HepG2 (cell line): ENCODE measurements at regions not wholly inside any gene's neighbourhood (a gene's known extent, or its start where the extent isn't known, plus 50 kb on each side); places are given as distances from the start of the nearest gene placed in this dataset.

Experiments used
- ATAC-seq: fragments of 200-7000 bp; cut with Tn5 transposase; 3 replicates; pipeline ENCODE4 v1.9.1; 2020; ENCODE audit warnings: mild to moderate bottlenecking, moderate library complexity
- BruUV-seq: library from RNA; stranded (reverse); fragments of 400-500 nt; replicated peaks from 2 replicates; lab custom pipeline; 2021; lab: Mats Ljungman, UMichigan
- CTCF ChIA-PET: fragments of 300-600 bp; formaldehyde crosslinking; extraction: SDS; loops from one replicate; lab custom pipeline; 2021; ENCODE audit warnings: low total read pairs, inconsistent platforms, low intra/inter-chr PET ratio; lab: Yijun Ruan, JAX
- POLR2A ChIA-PET: fragments of 350-600 bp; sonication (Branson Sonifier 250); formaldehyde crosslinking; loops from one replicate; lab custom pipeline; 2020; ENCODE audit warnings: antibody characterized with exemption, inconsistent platforms; lab: Yijun Ruan, JAX
- DNase-seq: peaks from one replicate; pipeline ENCODE4 v3.0.0-alpha.2; 2015; ENCODE audit warnings: low spot score
- FAIRE-seq: peaks from 3 replicates; lab custom pipeline; 2011; peaks lifted over from hg19 to GRCh38; lab: Jason Lieb, UNC
- H2AFZ ChIP-seq: one replicate; pipeline ENCODE4 v1.6.1; 2011; ENCODE audit warnings: low read length, inconsistent platforms
- H3K27ac ChIP-seq: fragments of 300-600 bp; 3 replicates; pipeline ENCODE4 v1.8.0; 2011; ENCODE audit warnings: mixed run types, mild to moderate bottlenecking, mixed read lengths, low read length, inconsistent platforms; ENCODE audit not compliant: insufficient read depth; ENCODE audit errors: extremely low read length
- H3K27me3 ChIP-seq, 2 experiments: fragments of 200-600 bp in 1 of 2; 2 replicates in 1 of 2; 3 replicates in 1 of 2; pipeline versions ENCODE4 v1.6.0 to v1.8.0; 2011; ENCODE audit warnings: low read length in 2 of 2, mild to moderate bottlenecking in 2 of 2, moderate library complexity in 2 of 2, inconsistent platforms in 1 of 2; ENCODE audit not compliant: insufficient read depth in 2 of 2, control insufficient read depth in 1 of 2
- H3K36me3 ChIP-seq, 2 experiments: fragments of 200-600 bp in 1 of 2; replicated peaks in 1 of 2; 2 replicates in 1 of 2; 3 replicates in 1 of 2; pipeline versions ENCODE4 v1.5.1 to v1.8.0; 2011; ENCODE audit warnings: low read length in 2 of 2, inconsistent platforms in 1 of 2; ENCODE audit not compliant: insufficient read depth in 2 of 2, control insufficient read depth in 1 of 2
- H3K4me1 ChIP-seq: 2 replicates; pipeline ENCODE4 v1.5.1; 2012; ENCODE audit warnings: low read length, inconsistent platforms; ENCODE audit not compliant: insufficient read depth
- H3K4me2 ChIP-seq: 2 replicates; pipeline ENCODE4 v1.6.0; 2011; ENCODE audit warnings: low read depth, low read length, inconsistent platforms
- H3K4me3 ChIP-seq, 3 experiments: fragments of 200-600 bp in 1 of 3; sonication (generic), shearing (Covaris generic) in 1 of 3; replicated peaks in 1 of 3; 2 replicates each; pipeline ENCODE4 v1.5.1; 2011 to 2016; ENCODE audit warnings: low read length in 3 of 3, inconsistent platforms in 2 of 3, low read depth in 2 of 3, mild to moderate bottlenecking in 2 of 3, control low read depth in 1 of 3, mixed read lengths in 1 of 3; ENCODE audit not compliant: insufficient read depth in 1 of 3
- H3K79me2 ChIP-seq: one replicate; pipeline ENCODE4 v1.6.1; 2011; ENCODE audit warnings: low read length, inconsistent platforms; ENCODE audit not compliant: insufficient read depth
- H3K9ac ChIP-seq: 2 replicates; pipeline ENCODE4 v1.6.0; 2011; ENCODE audit warnings: mild to moderate bottlenecking, low read depth, low read length, inconsistent platforms; ENCODE audit not compliant: insufficient read depth
- H3K9me3 ChIP-seq: 2 replicates; pipeline ENCODE4 v1.5.1; 2012; ENCODE audit warnings: mild to moderate bottlenecking, low read length
- H4K20me1 ChIP-seq: 2 replicates; pipeline ENCODE4 v1.6.0; 2011; ENCODE audit warnings: inconsistent platforms, mild to moderate bottlenecking, low read length, moderate library complexity; ENCODE audit not compliant: insufficient read depth
- CREB1 ChIP-seq, 2 experiments: fragments of 450-650 bp in 1 of 2; IDR thresholded peaks; 2 replicates each; pipeline ENCODE4 v1.6.1; 2016 to 2017; ENCODE audit warnings: control low read depth in 1 of 2, mild to moderate bottlenecking in 1 of 2, missing compliant biosample characterization in 1 of 2, missing genetic modification characterization in 1 of 2
- FOXJ3 ChIP-seq: sonication (generic); formaldehyde crosslinking; IDR thresholded peaks from 2 replicates; pipeline ENCODE4 v1.4.0; 2020; ENCODE audit warnings: missing genetic modification reagents, mild to moderate bottlenecking, borderline replicate concordance
- GPN1 ChIP-seq: sonication (generic); formaldehyde crosslinking; IDR thresholded peaks from 2 replicates; pipeline ENCODE4 v1.5.1; 2020; ENCODE audit warnings: missing genetic modification reagents, borderline replicate concordance
- IKZF4 ChIP-seq: sonication (generic); formaldehyde crosslinking; IDR thresholded peaks from 2 replicates; pipeline ENCODE4 v1.5.1; 2020; ENCODE audit warnings: borderline replicate concordance, mild to moderate bottlenecking, low read depth, missing genetic modification reagents; ENCODE audit errors: not compliant biosample characterization
- MYNN ChIP-seq: sonication (generic); formaldehyde crosslinking; IDR thresholded peaks from 2 replicates; pipeline ENCODE4 v1.4.0; 2020; ENCODE audit warnings: mild to moderate bottlenecking, low read depth, missing genetic modification reagents
- NFYC ChIP-seq: IDR thresholded peaks from 2 replicates; pipeline ENCODE4 v1.6.1; 2016; ENCODE audit warnings: missing genetic modification reagents, missing compliant biosample characterization
- NR1H2 ChIP-seq: sonication (generic); formaldehyde crosslinking; IDR thresholded peaks from 2 replicates; pipeline ENCODE4 v1.8.1; 2022; ENCODE audit warnings: low read depth, missing genetic modification reagents, borderline replicate concordance
- RFX3 ChIP-seq: IDR thresholded peaks from 2 replicates; pipeline ENCODE4 v1.6.1; 2016; ENCODE audit warnings: missing biosample characterization, missing genetic modification reagents
- SALL2 ChIP-seq: sonication (generic); formaldehyde crosslinking; IDR thresholded peaks from 2 replicates; pipeline ENCODE4 v1.8.1; 2023; ENCODE audit warnings: mild to moderate bottlenecking, missing genetic modification reagents, inconsistent platforms
- SRF ChIP-seq: IDR thresholded peaks from 2 replicates; pipeline ENCODE4 v1.6.1; 2011; ENCODE audit warnings: mild to moderate bottlenecking, low read depth, low read length, moderate library complexity
- TAF15 ChIP-seq: fragments of 200-400 bp; formaldehyde crosslinking; IDR thresholded peaks from one replicate; pipeline ENCODE4 v1.6.1; 2018; ENCODE audit warnings: mild to moderate bottlenecking, low read depth, low read length; ENCODE audit not compliant: poor library complexity, severe bottlenecking
- XBP1 ChIP-seq: sonication (generic); formaldehyde crosslinking; IDR thresholded peaks from 2 replicates; pipeline ENCODE4 v1.5.0; 2020; ENCODE audit warnings: missing genetic modification reagents
- ZNF205 ChIP-seq: IDR thresholded peaks from 2 replicates; pipeline ENCODE4 v1.6.1; 2018; ENCODE audit warnings: missing biosample characterization, missing genetic modification reagents
- ZNF264 ChIP-seq: sonication (generic); formaldehyde crosslinking; IDR thresholded peaks from 2 replicates; pipeline ENCODE4 v1.4.0; 2020; ENCODE audit warnings: missing genetic modification reagents
- ZNF34 ChIP-seq: sonication (generic); formaldehyde crosslinking; IDR thresholded peaks from 2 replicates; pipeline ENCODE4 v1.4.0; 2020; ENCODE audit warnings: mild to moderate bottlenecking, missing genetic modification reagents, borderline replicate concordance
- ZNF543 ChIP-seq: sonication (generic); formaldehyde crosslinking; IDR thresholded peaks from 2 replicates; pipeline ENCODE4 v1.4.0; 2020; ENCODE audit warnings: mild to moderate bottlenecking, missing genetic modification reagents
- ZSCAN31 ChIP-seq: sonication (generic); formaldehyde crosslinking; IDR thresholded peaks from 2 replicates; pipeline ENCODE4 v1.5.0; 2020; ENCODE audit warnings: low read depth, mild to moderate bottlenecking, missing genetic modification reagents
- WGBS: methylation state at CpG from one replicate; pipeline ENCODE4 v1.1.6; 2017; ENCODE audit warnings: low lambda C conversion rate; 5-methylcytosine and 5-hydroxymethylcytosine counted together
- in situ Hi-C: cut with HindIII; loops from 2 replicates; pipeline ENCODE4 v1.10.0; 2017; ENCODE audit warnings: low pct_unique_long_range_greater_than_20kb; ENCODE audit not compliant: extremely low pct_ligation_motif_present
- intact Hi-C: fragments of 100-400 bp; cut with micrococcal nuclease; formaldehyde crosslinking; loops from one replicate; pipeline ENCODE4 v1.10.0; 2022; ENCODE audit not compliant: unreplicated experiment
- TF ChIP-seq, protein P1 (sequence below): sonication (generic); formaldehyde crosslinking; IDR thresholded peaks from 2 replicates; pipeline ENCODE4 v1.8.0; 2022; ENCODE audit warnings: missing genetic modification reagents, low read depth, mild to moderate bottlenecking, borderline replicate concordance
- TF ChIP-seq, protein P2 (sequence below), 2 experiments: sonication (generic) in 1 of 2; formaldehyde crosslinking in 1 of 2; IDR thresholded peaks; 2 replicates each; pipeline versions ENCODE4 v1.4.0 to v1.6.1; 2018 to 2020; ENCODE audit warnings: missing genetic modification reagents in 2 of 2, borderline replicate concordance in 1 of 2, low read depth in 1 of 2, mild to moderate bottlenecking in 1 of 2, missing biosample characterization in 1 of 2
- TF ChIP-seq, protein P3 (sequence below): sonication (generic); formaldehyde crosslinking; IDR thresholded peaks from 2 replicates; pipeline ENCODE4 v1.9.0; 2022; ENCODE audit warnings: low read depth, missing genetic modification reagents

DNA sequence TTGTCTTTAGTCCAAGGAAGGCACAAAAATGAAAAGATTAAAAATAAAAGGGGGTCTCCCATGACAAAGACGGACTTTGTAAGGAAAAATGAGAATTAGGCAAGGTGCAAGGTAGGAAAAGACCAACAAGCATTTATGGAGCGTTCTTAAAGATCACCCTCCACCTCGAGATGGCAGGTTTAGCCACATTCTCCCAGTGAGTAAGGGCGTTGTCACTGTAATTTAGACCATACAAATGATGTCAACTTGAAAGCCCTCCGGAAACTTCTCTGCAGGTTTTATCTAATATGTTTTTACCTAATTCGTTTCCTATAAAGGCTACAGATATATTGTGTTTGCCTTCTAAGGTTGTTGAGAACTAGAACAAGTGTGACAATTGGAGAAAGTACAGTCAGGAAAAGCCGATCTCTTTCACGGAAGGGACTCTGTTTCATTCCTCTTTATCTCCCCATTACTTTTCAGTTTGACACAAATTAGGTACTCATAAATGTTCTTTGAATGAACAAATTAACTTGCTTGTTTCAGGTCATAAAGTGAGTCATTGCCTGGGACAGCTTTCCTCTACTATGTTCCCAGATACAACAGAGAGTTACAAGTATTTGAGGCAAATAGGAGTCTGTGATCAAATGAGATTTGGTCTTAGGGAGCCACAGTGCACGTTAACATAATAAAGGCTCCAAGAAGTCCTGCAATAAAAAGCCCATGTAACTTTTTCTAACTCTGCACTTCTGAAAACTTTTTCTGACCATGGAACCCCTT, 102.6 kb upstream of the HABP2 start (continued):
- TF ChIP-seq TAF15, result no peak

DNA sequence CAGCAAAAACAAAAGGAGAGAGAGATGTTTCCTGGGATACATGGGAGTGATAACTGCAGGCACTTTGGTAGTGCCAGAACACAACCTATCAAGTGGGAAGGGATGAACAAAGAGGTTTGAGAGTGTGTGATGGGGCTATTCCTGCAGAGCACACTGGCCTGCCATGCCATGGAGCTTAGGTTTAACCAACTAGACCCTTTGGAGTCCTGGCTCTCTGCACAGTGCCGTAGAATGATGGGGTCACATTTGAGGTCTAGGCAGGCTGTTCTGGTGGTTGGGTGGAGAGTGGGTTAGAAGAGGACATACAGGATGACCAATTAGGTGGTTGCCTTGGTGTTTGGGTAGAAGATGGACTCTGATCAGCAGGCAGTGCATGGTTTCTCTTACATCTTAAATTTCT, 101.9 kb upstream of the HABP2 start:
- Histone ChIP-seq H3K4me2 (no peak overlapping the region), H3K9ac (no peak overlapping the region), H3K79me2 (no peaks in the 10 kb centered on the region), H3K36me3 (no peaks in the 10 kb centered on the region), H2AFZ (no peak overlapping the region), H3K27ac (no peak overlapping the region), H4K20me1 (no peaks in the 10 kb centered on the region), H3K4me1 (peaks cover 9% of the 10 kb centered on the region), H3K4me3 (no peak overlapping the region), H3K27me3 (0 out of 5 replicates have a peak, but pooled peaks cover 0 to 5% of the 10 kb centered on the region in 2 experiments), H3K9me3 (no peaks in the 10 kb centered on the region)
- DNase-seq (no peak), FAIRE-seq (no peak), ATAC-seq (no peak)
- ChIA-PET CTCF (no interaction called here), POLR2A (no interaction called here)
- BruUV-seq, result no TSS peak
- intact Hi-C loops, result no loop called here
- 40% methylated on average over 1 of the region's 1 CpG for WGBS
- in situ Hi-C loops, result no loop called here
- TF ChIP-seq, protein P1, sequence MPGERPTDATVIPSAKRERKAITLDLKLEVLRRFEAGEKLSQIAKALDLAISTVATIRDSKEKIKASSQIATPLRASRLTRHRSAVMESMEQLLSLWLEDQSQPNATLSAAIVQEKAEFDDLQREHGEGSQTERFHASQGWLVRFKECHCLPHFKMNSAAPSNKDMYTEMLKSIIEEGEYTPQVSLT (CRISPR knock-in tag), result no peak
- no peak for TF ChIP-seq GPN1 (CRISPR knock-in tag)
- no peak for TF ChIP-seq XBP1
- TF ChIP-seq ZNF34 (CRISPR knock-in tag), result no peak
- TF ChIP-seq NFYC (CRISPR knock-in tag), result no peak
- no peak for TF ChIP-seq RFX3 (CRISPR knock-in tag)
- TF ChIP-seq ZNF543 (CRISPR knock-in tag), result no peak
- TF ChIP-seq ZNF264 (CRISPR knock-in tag), result no peak
- no peak for TF ChIP-seq SRF
- TF ChIP-seq MYNN, result no peak
- no peak for TF ChIP-seq SALL2 (CRISPR knock-in tag)
- TF ChIP-seq, protein P2, sequence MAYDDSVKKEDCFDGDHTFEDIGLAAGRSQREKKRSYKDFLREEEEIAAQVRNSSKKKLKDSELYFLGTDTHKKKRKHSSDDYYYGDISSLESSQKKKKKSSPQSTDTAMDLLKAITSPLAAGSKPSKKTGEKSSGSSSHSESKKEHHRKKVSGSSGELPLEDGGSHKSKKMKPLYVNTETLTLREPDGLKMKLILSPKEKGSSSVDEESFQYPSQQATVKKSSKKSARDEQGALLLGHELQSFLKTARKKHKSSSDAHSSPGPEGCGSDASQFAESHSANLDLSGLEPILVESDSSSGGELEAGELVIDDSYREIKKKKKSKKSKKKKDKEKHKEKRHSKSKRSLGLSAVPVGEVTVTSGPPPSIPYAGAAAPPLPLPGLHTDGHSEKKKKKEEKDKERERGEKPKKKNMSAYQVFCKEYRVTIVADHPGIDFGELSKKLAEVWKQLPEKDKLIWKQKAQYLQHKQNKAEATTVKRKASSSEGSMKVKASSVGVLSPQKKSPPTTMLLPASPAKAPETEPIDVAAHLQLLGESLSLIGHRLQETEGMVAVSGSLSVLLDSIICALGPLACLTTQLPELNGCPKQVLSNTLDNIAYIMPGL (CRISPR knock-in tag; IDR thresholded peaks at IDR 0.05; ENCODE audit: borderline replicate concordance in 1 of 2, low read depth in 1 of 2), result no peak
- no peak for TF ChIP-seq ZSCAN31 (CRISPR knock-in tag)
- no peak for TF ChIP-seq CREB1 (IDR thresholded peaks at IDR 0.05)
- no peak for TF ChIP-seq CREB1 (CRISPR knock-in tag; IDR thresholded peaks at IDR 0.05)
- no peak for TF ChIP-seq ZNF205
- no peak for TF ChIP-seq FOXJ3
- TF ChIP-seq NR1H2 (CRISPR knock-in tag), result no peak
- TF ChIP-seq, protein P3, sequence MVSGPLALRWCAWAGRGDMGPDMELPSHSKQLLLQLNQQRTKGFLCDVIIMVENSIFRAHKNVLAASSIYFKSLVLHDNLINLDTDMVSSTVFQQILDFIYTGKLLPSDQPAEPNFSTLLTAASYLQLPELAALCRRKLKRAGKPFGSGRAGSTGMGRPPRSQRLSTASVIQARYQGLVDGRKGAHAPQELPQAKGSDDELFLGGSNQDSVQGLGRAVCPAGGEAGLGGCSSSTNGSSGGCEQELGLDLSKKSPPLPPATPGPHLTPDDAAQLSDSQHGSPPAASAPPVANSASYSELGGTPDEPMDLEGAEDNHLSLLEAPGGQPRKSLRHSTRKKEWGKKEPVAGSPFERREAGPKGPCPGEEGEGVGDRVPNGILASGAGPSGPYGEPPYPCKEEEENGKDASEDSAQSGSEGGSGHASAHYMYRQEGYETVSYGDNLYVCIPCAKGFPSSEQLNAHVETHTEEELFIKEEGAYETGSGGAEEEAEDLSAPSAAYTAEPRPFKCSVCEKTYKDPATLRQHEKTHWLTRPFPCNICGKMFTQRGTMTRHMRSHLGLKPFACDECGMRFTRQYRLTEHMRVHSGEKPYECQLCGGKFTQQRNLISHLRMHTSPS (CRISPR knock-in tag), result no peak
- TF ChIP-seq IKZF4 (CRISPR knock-in tag), result no peak
